DOHH2 (cell line): ENCODE measurements at regions not wholly inside any gene's neighbourhood (a gene's known extent, or its start where the extent isn't known, plus 50 kb on each side); places are given as distances from the start of the nearest gene placed in this dataset.

ENCODE experiments used
- H3F3A ChIP-seq: fragments of 200-600 bp; sonication (generic), shearing (Covaris generic); 2 replicates; pipeline ENCODE4 v1.6.0; 2016; ENCODE audit warnings: antibody characterized with exemption, mild to moderate bottlenecking; ENCODE audit not compliant: control insufficient read depth, insufficient read depth
- H3K27ac ChIP-seq: fragments of 200-600 bp; sonication (generic); 2 replicates; pipeline ENCODE4 v1.5.1; 2014; ENCODE audit warnings: low read depth, mild to moderate bottlenecking, low read length, moderate library complexity
- H3K27me3 ChIP-seq: fragments of 200-600 bp; sonication (generic); 2 replicates; pipeline ENCODE4 v1.6.1; 2014; ENCODE audit warnings: mild to moderate bottlenecking, low read length, mixed read lengths; ENCODE audit not compliant: control insufficient read depth
- H3K36me3 ChIP-seq: fragments of 200-600 bp; sonication (generic); 2 replicates; pipeline ENCODE4 v1.6.1; 2014; ENCODE audit warnings: mild to moderate bottlenecking, low read length, moderate library complexity, mixed read lengths; ENCODE audit not compliant: control insufficient read depth
- H3K4me1 ChIP-seq: fragments of 200-600 bp; sonication (generic); 2 replicates; pipeline ENCODE4 v1.6.1; 2014; ENCODE audit warnings: mild to moderate bottlenecking, low read length, mixed read lengths; ENCODE audit not compliant: control insufficient read depth
- H3K4me2 ChIP-seq: fragments of 200-600 bp; sonication (generic); 2 replicates; pipeline ENCODE4 v1.6.0; 2014; ENCODE audit warnings: mild to moderate bottlenecking, low read length, moderate library complexity
- H3K4me3 ChIP-seq: fragments of 200-600 bp; sonication (generic); 2 replicates; pipeline ENCODE4 v1.5.1; 2014; ENCODE audit warnings: mild to moderate bottlenecking, low read length, mixed read lengths
- H3K79me2 ChIP-seq: fragments of 200-600 bp; sonication (generic); 2 replicates; pipeline ENCODE4 v1.6.1; 2014; ENCODE audit warnings: mild to moderate bottlenecking, low read length, mixed read lengths; ENCODE audit not compliant: control insufficient read depth
- H3K9me2 ChIP-seq: fragments of 200-600 bp; sonication (generic); replicated peaks from 2 replicates; pipeline ENCODE4 v1.6.1; 2014; ENCODE audit warnings: mild to moderate bottlenecking, low read length, mixed read lengths; ENCODE audit not compliant: control insufficient read depth
- H3K9me3 ChIP-seq: fragments of 200-600 bp; sonication (generic); 2 replicates; pipeline ENCODE4 v1.6.1; 2014; ENCODE audit warnings: antibody characterized with exemption, low read length, mixed read lengths; ENCODE audit not compliant: control insufficient read depth, insufficient read depth
- H4K20me1 ChIP-seq: fragments of 200-600 bp; sonication (generic); 2 replicates; pipeline ENCODE4 v1.6.0; 2014; ENCODE audit warnings: low read depth, mild to moderate bottlenecking, antibody characterized with exemption, low read length, moderate library complexity; ENCODE audit not compliant: control insufficient read depth, insufficient read depth
- EZH2phosphoT487 ChIP-seq: fragments of 200-600 bp; sonication (generic); IDR thresholded peaks from 2 replicates; pipeline ENCODE4 v1.6.1; 2017; ENCODE audit warnings: borderline replicate concordance, mild to moderate bottlenecking, antibody characterized with exemption, low read length, moderate library complexity, mixed read lengths
- TF ChIP-seq, protein P1 (sequence below): fragments of 200-600 bp; sonication (generic); IDR thresholded peaks from one replicate; pipeline ENCODE4 v1.5.1; 2014; ENCODE audit warnings: antibody characterized with exemption, mild to moderate bottlenecking, low read depth, low read length; ENCODE audit not compliant: poor library complexity, severe bottlenecking

DNA sequence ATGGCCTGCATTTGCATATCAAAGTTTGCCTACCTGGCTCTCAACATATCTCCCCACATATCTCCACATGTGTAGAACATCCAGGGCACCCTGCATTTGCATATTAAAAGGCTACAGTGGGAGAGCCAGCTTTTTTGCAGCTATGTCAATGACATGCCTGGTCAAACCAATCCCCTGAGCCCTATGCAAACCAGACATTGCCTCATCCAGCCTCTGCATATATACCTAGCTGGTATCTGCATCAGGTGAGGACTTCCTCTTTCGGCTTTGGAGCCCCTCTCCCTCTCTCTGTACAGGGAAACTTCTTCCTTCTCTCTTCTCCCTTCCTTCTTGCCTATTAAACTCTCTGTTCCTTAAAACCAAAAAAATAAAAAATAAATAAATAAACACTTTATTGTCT is 142.7 kb upstream of the STEAP4 start:
- no peaks in the 10 kb centered on the region for H3K27me3 ChIP-seq
- H3K36me3 ChIP-seq: no peaks in the 10 kb centered on the region
- no peaks in the 10 kb centered on the region for H3K9me3 ChIP-seq
- no peaks in the 10 kb centered on the region for H3K9me2 ChIP-seq
- H3K4me2 ChIP-seq: no peak overlapping the region
- TF ChIP-seq, protein P1, sequence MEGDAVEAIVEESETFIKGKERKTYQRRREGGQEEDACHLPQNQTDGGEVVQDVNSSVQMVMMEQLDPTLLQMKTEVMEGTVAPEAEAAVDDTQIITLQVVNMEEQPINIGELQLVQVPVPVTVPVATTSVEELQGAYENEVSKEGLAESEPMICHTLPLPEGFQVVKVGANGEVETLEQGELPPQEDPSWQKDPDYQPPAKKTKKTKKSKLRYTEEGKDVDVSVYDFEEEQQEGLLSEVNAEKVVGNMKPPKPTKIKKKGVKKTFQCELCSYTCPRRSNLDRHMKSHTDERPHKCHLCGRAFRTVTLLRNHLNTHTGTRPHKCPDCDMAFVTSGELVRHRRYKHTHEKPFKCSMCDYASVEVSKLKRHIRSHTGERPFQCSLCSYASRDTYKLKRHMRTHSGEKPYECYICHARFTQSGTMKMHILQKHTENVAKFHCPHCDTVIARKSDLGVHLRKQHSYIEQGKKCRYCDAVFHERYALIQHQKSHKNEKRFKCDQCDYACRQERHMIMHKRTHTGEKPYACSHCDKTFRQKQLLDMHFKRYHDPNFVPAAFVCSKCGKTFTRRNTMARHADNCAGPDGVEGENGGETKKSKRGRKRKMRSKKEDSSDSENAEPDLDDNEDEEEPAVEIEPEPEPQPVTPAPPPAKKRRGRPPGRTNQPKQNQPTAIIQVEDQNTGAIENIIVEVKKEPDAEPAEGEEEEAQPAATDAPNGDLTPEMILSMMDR: no peak
- TF ChIP-seq EZH2phosphoT487: no peak
- H3K4me1 ChIP-seq: no peaks in the 10 kb centered on the region
- H4K20me1 ChIP-seq: no peaks in the 10 kb centered on the region
- no peak overlapping the region for H3K27ac ChIP-seq
- H3K4me3 ChIP-seq: no peak overlapping the region
- no peaks in the 10 kb centered on the region for H3K79me2 ChIP-seq
- no peaks in the 10 kb centered on the region for H3F3A ChIP-seq

DNA sequence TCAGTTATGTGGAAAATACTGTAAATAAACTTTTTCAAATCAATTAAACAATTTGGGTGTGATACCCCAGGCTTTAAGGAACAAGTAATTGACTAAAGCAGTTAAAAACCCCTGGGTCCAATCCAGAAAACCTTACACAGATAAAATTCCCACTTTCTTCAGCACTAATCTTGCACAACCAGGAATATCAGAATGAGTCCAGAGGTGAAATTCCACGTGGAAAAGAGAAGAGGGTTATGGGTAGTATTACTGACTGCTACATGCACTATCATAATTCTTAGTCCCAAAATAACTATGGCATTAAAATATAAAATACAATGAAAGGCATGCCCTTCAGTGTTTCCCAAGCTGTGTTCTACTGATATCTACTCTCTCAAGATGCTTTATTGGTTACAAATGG is 135.7 kb upstream of the STEAP4 start:
- Histone ChIP-seq H3F3A (no peaks in the 10 kb centered on the region), H3K4me3 (no peak overlapping the region), H3K4me2 (no peak overlapping the region), H3K79me2 (no peaks in the 10 kb centered on the region), H3K36me3 (no peaks in the 10 kb centered on the region), H3K4me1 (no peaks in the 10 kb centered on the region), H3K9me2 (no peaks in the 10 kb centered on the region), H3K27me3 (no peaks in the 10 kb centered on the region), H4K20me1 (no peaks in the 10 kb centered on the region), H3K9me3 (no peaks in the 10 kb centered on the region), H3K27ac (no peak overlapping the region)
- TF ChIP-seq, protein P1: no peak
- no peak for TF ChIP-seq EZH2phosphoT487

DNA sequence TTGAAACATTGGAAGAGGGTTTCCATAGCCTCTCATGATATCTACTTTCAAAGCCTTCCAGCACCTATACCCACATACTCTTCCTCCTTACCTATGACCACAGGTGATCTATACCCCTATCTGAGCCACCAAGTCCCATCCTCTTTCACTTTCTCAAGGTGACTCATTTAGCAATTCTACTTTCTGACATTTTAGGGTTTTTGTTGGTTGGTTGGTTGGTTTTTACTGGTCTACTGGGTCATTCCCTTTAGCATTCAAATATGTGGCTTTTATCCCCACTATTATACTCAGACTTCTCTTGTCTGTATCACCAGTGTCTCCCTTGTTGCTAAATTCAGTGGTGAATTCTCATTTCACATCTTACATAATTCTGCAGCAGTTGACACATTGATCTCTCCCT is 130.4 kb upstream of the STEAP4 start:
- no peak overlapping the region for H3K4me3 ChIP-seq
- no peaks in the 10 kb centered on the region for H4K20me1 ChIP-seq
- H3K4me2 ChIP-seq: no peak overlapping the region
- H3K79me2 ChIP-seq: no peaks in the 10 kb centered on the region
- no peak overlapping the region for H3K27ac ChIP-seq
- no peaks in the 10 kb centered on the region for H3K9me3 ChIP-seq
- H3F3A ChIP-seq: no peaks in the 10 kb centered on the region
- H3K9me2 ChIP-seq: no peaks in the 10 kb centered on the region
- no peaks in the 10 kb centered on the region for H3K4me1 ChIP-seq
- no peaks in the 10 kb centered on the region for H3K27me3 ChIP-seq
- H3K36me3 ChIP-seq: no peaks in the 10 kb centered on the region
- no peak for TF ChIP-seq EZH2phosphoT487
- TF ChIP-seq, protein P1: no peak

DNA sequence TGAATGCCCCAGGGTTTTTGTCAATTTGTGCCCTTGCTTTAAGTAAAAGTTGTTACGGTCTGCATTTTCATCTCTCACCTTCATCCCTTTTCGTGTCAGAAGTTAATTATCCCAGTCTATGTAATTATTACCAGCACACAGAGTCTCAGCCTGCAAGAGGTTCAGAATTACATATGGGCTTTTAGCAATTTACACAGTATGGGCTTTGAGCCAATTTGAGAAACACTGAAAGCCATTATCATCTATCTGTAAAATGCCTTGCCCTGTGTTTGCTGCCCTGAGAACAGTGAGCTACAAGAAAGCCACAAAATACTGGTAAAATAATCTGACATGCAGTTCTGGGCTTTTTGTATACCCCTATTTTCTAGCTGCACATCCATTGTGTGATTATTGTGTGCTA is 125.6 kb upstream of the STEAP4 start:
- TF ChIP-seq, protein P1: no peak
- TF ChIP-seq EZH2phosphoT487: no peak
- Histone ChIP-seq H3K4me1 (no peaks in the 10 kb centered on the region), H3F3A (no peaks in the 10 kb centered on the region), H3K9me3 (no peaks in the 10 kb centered on the region), H3K27ac (no peak overlapping the region), H3K79me2 (no peaks in the 10 kb centered on the region), H4K20me1 (no peaks in the 10 kb centered on the region), H3K27me3 (no peaks in the 10 kb centered on the region), H3K9me2 (no peaks in the 10 kb centered on the region), H3K4me3 (no peak overlapping the region), H3K4me2 (no peak overlapping the region), H3K36me3 (no peaks in the 10 kb centered on the region)
